T-cell (primary cell): ENCODE measurements at regions not wholly inside any gene's neighbourhood (a gene's known extent, or its start where the extent isn't known, plus 50 kb on each side); places are given as distances from the start of the nearest gene placed in this dataset.

Experiments
- ATAC-seq, 4 experiments: fragments of 200-7000 bp in 3 of 4; fragments of 150-1000 bp in 1 of 4; cut with Tn5 transposase; replicated peaks in 1 of 4; 1 replicate in 3 of 4; 2 replicates in 1 of 4; pipeline ENCODE4 v1.10.0; 2021; ENCODE audit warnings: moderate library complexity in 3 of 4, mild to moderate bottlenecking in 2 of 4, moderate number of reproducible peaks in 1 of 4
- CTCF ChIA-PET, 2 donors: fragments of 300-600 bp; sonication (Branson Sonifier 250); formaldehyde crosslinking; loops; one replicate each; lab custom pipeline; 2022; ENCODE audit warnings: antibody characterized with exemption in 2 of 2; lab: Charles Lee
- POLR2A ChIA-PET, 2 donors: fragments of 300-600 bp; sonication (Branson Sonifier 250); formaldehyde crosslinking; loops; one replicate each; lab custom pipeline; 2022; ENCODE audit warnings: antibody characterized with exemption in 2 of 2; lab: Charles Lee
- DNase-seq, 35 experiments: peaks; one replicate each; pipeline versions ENCODE4 v3.0.0 to v3.0.0-alpha.2; 2013 to 2023
- H3K27ac ChIP-seq: one replicate; pipeline ENCODE4 v1.5.1; 2013; ENCODE audit warnings: low read length
- H3K27me3 ChIP-seq, 2 experiments: replicated peaks in 1 of 2; 1 replicate in 1 of 2; 2 replicates in 1 of 2; pipeline versions ENCODE4 v1.6.1 to v1.7.0; 2013; ENCODE audit warnings: low read length in 1 of 2, mixed read lengths in 1 of 2; ENCODE audit not compliant: control insufficient read depth in 2 of 2, insufficient read depth in 2 of 2; ENCODE audit errors: extremely low read depth in 1 of 2
- H3K36me3 ChIP-seq, 2 donors: 1 replicate in 1 of 2; 2 replicates in 1 of 2; pipeline versions ENCODE4 v1.6.1 to v1.7.0; 2013; ENCODE audit warnings: low read length in 1 of 2; ENCODE audit not compliant: control insufficient read depth in 2 of 2, insufficient read depth in 1 of 2; ENCODE audit errors: extremely low read depth in 1 of 2
- H3K4me1 ChIP-seq, 2 experiments: 1 replicate in 1 of 2; 2 replicates in 1 of 2; pipeline versions ENCODE4 v1.6.1 to v1.7.0; 2013; ENCODE audit warnings: low read length in 2 of 2, mixed read lengths in 1 of 2; ENCODE audit not compliant: insufficient read depth in 2 of 2, control insufficient read depth in 1 of 2; ENCODE audit errors: extremely low read depth in 1 of 2
- H3K4me3 ChIP-seq, 2 donors: 1 replicate in 1 of 2; 2 replicates in 1 of 2; pipeline versions ENCODE4 v1.5.1 to v1.7.0; 2013; ENCODE audit warnings: mild to moderate bottlenecking in 2 of 2, low read length in 1 of 2, moderate library complexity in 1 of 2; ENCODE audit not compliant: control insufficient read depth in 1 of 2; ENCODE audit errors: extremely low read depth in 1 of 2
- H3K9me3 ChIP-seq: 2 replicates; pipeline ENCODE4 v1.7.0; 2013
- H3K27ac Mint-ChIP-seq, 2 donors: one replicate each; pipeline ENCODE4 v1.8.0; 2020 to 2021; ENCODE audit warnings: mild to moderate bottlenecking in 2 of 2, mixed read lengths in 2 of 2
- H3K27me3 Mint-ChIP-seq, 2 donors: one replicate each; pipeline ENCODE4 v1.8.0; 2021 to 2022; ENCODE audit warnings: mixed read lengths in 2 of 2
- H3K36me3 Mint-ChIP-seq: one replicate; pipeline ENCODE4 v1.8.0; 2021; ENCODE audit warnings: mixed read lengths
- H3K4me1 Mint-ChIP-seq, 3 donors: one replicate each; pipeline ENCODE4 v1.8.0; 2020 to 2022; ENCODE audit warnings: mixed read lengths in 3 of 3, mild to moderate bottlenecking in 1 of 3
- H3K4me3 Mint-ChIP-seq, 3 donors: one replicate each; pipeline ENCODE4 v1.8.0; 2020 to 2022; ENCODE audit warnings: mild to moderate bottlenecking in 3 of 3, mixed read lengths in 3 of 3, moderate library complexity in 3 of 3
- H3K9me3 Mint-ChIP-seq, 3 donors: one replicate each; pipeline ENCODE4 v1.8.0; 2020 to 2022; ENCODE audit warnings: mixed read lengths in 3 of 3
- WGBS: methylation state at CpG from one replicate; pipeline ENCODE4 v1.1.5; 2013; ENCODE audit warnings: missing lambda C conversion rate; ENCODE audit not compliant: insufficient coverage; 5-methylcytosine and 5-hydroxymethylcytosine counted together

- ChIA-PET POLR2A (no interaction called here), CTCF (no interaction called here)
- Histone ChIP-seq H3K4me3 (no peak overlapping the region), H3K4me1 (no peaks in the 10 kb centered on the region), H3K27ac (no peak overlapping the region), H3K36me3 (no peaks in the 10 kb centered on the region), H3K9me3 (no peaks in the 10 kb centered on the region), H3K27me3 (no peaks in the 10 kb centered on the region)
- DNase-seq (no peak), ATAC-seq (no peak)
- peaks cover under 1 to 6% (median 5%) of the 10 kb centered on the region in 3 donors for H3K9me3 Mint-ChIP-seq
- no peaks in the 10 kb centered on the region for H3K27me3 Mint-ChIP-seq
- H3K4me3 Mint-ChIP-seq = no peak overlapping the region
- no peaks in the 10 kb centered on the region for H3K4me1 Mint-ChIP-seq
- H3K27ac Mint-ChIP-seq = no peak overlapping the region
- no CpG with 5 or more reads among the region's 2 CpGs for WGBS
- H3K36me3 Mint-ChIP-seq = no peaks in the 10 kb centered on the region
Observed at GRCh38 chr7:81600608-81601007, 169.2 kb downstream of the HGF start.

GRCh38 chr7:81598951-81599350 lies 170.9 kb downstream of the HGF start:
- Histone ChIP-seq H3K4me3 (no peak overlapping the region), H3K27me3 (no peaks in the 10 kb centered on the region), H3K36me3 (no peaks in the 10 kb centered on the region), H3K4me1 (no peaks in the 10 kb centered on the region), H3K9me3 (no peaks in the 10 kb centered on the region), H3K27ac (no peak overlapping the region)
- Mint-ChIP-seq H3K4me3 (no peak overlapping the region), H3K27me3 (no peaks in the 10 kb centered on the region), H3K4me1 (no peaks in the 10 kb centered on the region), H3K36me3 (no peaks in the 10 kb centered on the region), H3K9me3 (peaks cover 8 to 12% (median 10%) of the 10 kb centered on the region in 3 donors), H3K27ac (no peak overlapping the region)
- WGBS = no CpG with 5 or more reads among the region's 1 CpG
- ATAC-seq (no peak), DNase-seq (no peak)
- ChIA-PET CTCF (no interaction called here), POLR2A (no interaction called here)

GRCh38 chr7:81594767-81595166 lies 175.1 kb downstream of the HGF start:
- Mint-ChIP-seq H3K4me1 (no peaks in the 10 kb centered on the region), H3K9me3 (peaks cover 10 to 26% (median 13%) of the 10 kb centered on the region in 3 donors), H3K27me3 (no peaks in the 10 kb centered on the region), H3K36me3 (no peaks in the 10 kb centered on the region), H3K4me3 (no peak overlapping the region), H3K27ac (no peak overlapping the region)
- Histone ChIP-seq H3K4me1 (no peaks in the 10 kb centered on the region), H3K9me3 (no peaks in the 10 kb centered on the region), H3K36me3 (no peaks in the 10 kb centered on the region), H3K4me3 (no peak overlapping the region), H3K27ac (no peak overlapping the region), H3K27me3 (no peaks in the 10 kb centered on the region)
- DNase-seq (no peak), ATAC-seq (no peak)
- no CpG with 5 or more reads among the region's 1 CpG for WGBS
- CTCF ChIA-PET = no interaction called here
- POLR2A ChIA-PET = no interaction called here

- ATAC-seq (no peak), DNase-seq (no peak)
- Mint-ChIP-seq H3K4me1 (no peaks in the 10 kb centered on the region), H3K9me3 (peaks cover 3 to 34% (median 13%) of the 10 kb centered on the region in 3 donors), H3K36me3 (no peaks in the 10 kb centered on the region), H3K27me3 (no peaks in the 10 kb centered on the region), H3K4me3 (no peak overlapping the region), H3K27ac (no peak overlapping the region)
- Histone ChIP-seq H3K27ac (no peak overlapping the region), H3K4me1 (no peaks in the 10 kb centered on the region), H3K27me3 (no peaks in the 10 kb centered on the region), H3K36me3 (no peaks in the 10 kb centered on the region), H3K9me3 (no peaks in the 10 kb centered on the region), H3K4me3 (no peak overlapping the region)
- ChIA-PET CTCF (no interaction called here), POLR2A (interaction anchor here in 1 of 2 donors (0.5 kb wide), 1 partner anchor 17 kb away, joined by 3 read pairs; no protein-coding TSS in a partner anchor)
- WGBS = 80% methylated on average over 1 of the region's 5 CpGs
Observed at GRCh38 chr7:81590131-81590530, 179.7 kb downstream of the HGF start.

- ChIA-PET CTCF (no interaction called here), POLR2A (no interaction called here)
- H3K36me3 ChIP-seq = no peaks in the 10 kb centered on the region
- ATAC-seq = no peak
- no peaks in the 10 kb centered on the region for H3K9me3 ChIP-seq
- no CpG with 5 or more reads among the region's 4 CpGs for WGBS
- no peak overlapping the region for H3K27ac Mint-ChIP-seq
- DNase-seq = no peak
- no peak overlapping the region for H3K4me3 Mint-ChIP-seq
- no peaks in the 10 kb centered on the region for H3K4me1 Mint-ChIP-seq
- H3K27ac ChIP-seq = no peak overlapping the region
- H3K4me1 ChIP-seq = no peaks in the 10 kb centered on the region
- no peaks in the 10 kb centered on the region for H3K27me3 Mint-ChIP-seq
- H3K27me3 ChIP-seq = no peaks in the 10 kb centered on the region
- no peak overlapping the region for H3K4me3 ChIP-seq
- H3K9me3 Mint-ChIP-seq = peaks cover 6 to 22% (median 6%) of the 10 kb centered on the region in 3 donors
- H3K36me3 Mint-ChIP-seq = no peaks in the 10 kb centered on the region
Observed at GRCh38 chr7:81584667-81585066, 185.2 kb downstream of the HGF start.

GRCh38 chr7:81583882-81584533 lies 185.8 kb downstream of the HGF start:
- ChIA-PET CTCF (no interaction called here), POLR2A (no interaction called here)
- Mint-ChIP-seq H3K27me3 (no peaks in the 10 kb centered on the region), H3K4me1 (no peaks in the 10 kb centered on the region), H3K36me3 (no peaks in the 10 kb centered on the region), H3K27ac (no peak overlapping the region), H3K9me3 (peaks cover 6 to 27% (median 10%) of the 10 kb centered on the region in 3 donors), H3K4me3 (no peak overlapping the region)
- Histone ChIP-seq H3K27me3 (no peaks in the 10 kb centered on the region), H3K4me3 (no peak overlapping the region), H3K4me1 (no peaks in the 10 kb centered on the region), H3K36me3 (no peaks in the 10 kb centered on the region), H3K9me3 (no peaks in the 10 kb centered on the region), H3K27ac (no peak overlapping the region)
- no CpG with 5 or more reads among the region's 2 CpGs for WGBS
- DNase-seq (no peak), ATAC-seq (no peak)

- H3K9me3 Mint-ChIP-seq = peaks cover 6 to 32% (median 10%) of the 10 kb centered on the region in 3 donors
- no peaks in the 10 kb centered on the region for H3K9me3 ChIP-seq
- no peaks in the 10 kb centered on the region for H3K27me3 ChIP-seq
- no peaks in the 10 kb centered on the region for H3K4me1 ChIP-seq
- 17% methylated on average over 1 of the region's 1 CpG for WGBS
- CTCF ChIA-PET = no interaction called here
- no peak overlapping the region for H3K27ac Mint-ChIP-seq
- no peak for DNase-seq
- no peaks in the 10 kb centered on the region for H3K4me1 Mint-ChIP-seq
- no peaks in the 10 kb centered on the region for H3K36me3 ChIP-seq
- POLR2A ChIA-PET = no interaction called here
- no peak overlapping the region for H3K27ac ChIP-seq
- no peaks in the 10 kb centered on the region for H3K27me3 Mint-ChIP-seq
- H3K36me3 Mint-ChIP-seq = no peaks in the 10 kb centered on the region
- no peak overlapping the region for H3K4me3 ChIP-seq
- ATAC-seq = no peak
- H3K4me3 Mint-ChIP-seq = no peak overlapping the region
Observed at GRCh38 chr7:81583090-81583489, 186.8 kb downstream of the HGF start.
